OCI-M1 (cell line): ENCODE measurements at regions not wholly inside any gene's neighbourhood (a gene's known extent, or its start where the extent isn't known, plus 50 kb on each side); places are given as distances from the start of the nearest gene placed in this dataset.
A peak's percentile ranks its signal among the peaks of the same experiment; 100 is the strongest.

Experiments used
- DNase-seq: peaks from one replicate; lab custom pipeline; 2025; lab: John Stamatoyannopoulos, UW

DNA sequence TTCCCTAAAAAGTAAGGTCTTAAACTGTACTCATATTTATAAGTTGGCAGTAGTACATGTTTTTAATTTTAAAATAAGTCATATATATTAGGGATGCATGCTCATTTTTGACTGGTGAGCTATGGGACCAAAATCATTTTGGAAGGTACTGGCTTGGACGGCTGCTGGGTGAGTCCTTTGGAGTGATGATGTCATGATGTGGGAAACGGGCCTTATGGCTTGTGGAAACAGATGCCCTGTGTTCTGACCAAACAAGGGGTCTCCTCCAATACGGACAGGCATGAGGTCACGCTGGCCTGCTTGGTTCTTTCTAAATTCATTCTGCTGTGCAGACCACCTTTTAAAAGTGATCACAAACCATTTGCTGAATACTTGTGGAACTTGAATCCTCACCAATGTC, 109.2 kb upstream of the MGAT5 start:
- no peak for DNase-seq

DNA sequence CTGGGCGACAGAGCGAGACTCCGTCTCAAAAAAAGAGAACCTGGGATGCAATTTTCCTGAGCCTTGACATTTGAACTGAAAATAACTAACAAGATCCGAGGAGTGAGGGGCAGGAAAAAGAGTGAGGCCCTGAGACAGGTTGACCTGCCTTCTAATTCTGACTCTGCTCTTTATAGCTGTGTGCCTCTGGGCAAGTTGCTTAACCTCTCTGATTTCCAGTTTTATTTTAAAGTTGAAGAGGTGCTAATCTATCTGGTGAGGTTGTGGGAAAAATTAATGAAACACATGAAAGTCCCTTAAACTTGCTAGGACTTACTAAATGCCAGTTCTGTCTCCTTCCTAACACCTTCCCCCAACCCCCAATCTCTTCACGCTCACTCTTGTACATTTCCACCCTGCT, 108.4 kb upstream of the MGAT5 start:
- DNase-seq = no peak

GRCh38 chr2:134146161-134146560, 107.7 kb upstream of the MGAT5 start:
- DNase-seq = no peak

DNA sequence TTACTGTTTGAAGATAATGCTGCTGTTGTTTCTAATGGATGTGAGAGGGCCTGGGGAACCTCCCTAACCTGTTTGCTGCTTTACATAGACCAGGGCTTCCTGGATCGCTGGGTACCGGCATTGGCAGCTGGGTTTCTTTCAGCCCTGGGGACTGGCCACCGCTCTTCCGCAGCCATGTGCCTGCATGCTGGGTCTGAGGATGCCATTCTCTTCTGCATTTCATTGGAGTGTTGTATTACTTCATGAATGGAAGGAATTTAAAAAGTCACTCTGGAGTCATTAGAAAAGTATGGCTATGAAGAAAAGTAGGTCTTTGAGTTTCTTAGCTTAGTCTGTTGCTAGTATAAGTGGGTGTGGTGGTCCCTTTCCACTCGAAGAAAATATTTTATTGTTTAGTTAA, 107.3 kb upstream of the MGAT5 start:
- DNase-seq = no peak

DNA sequence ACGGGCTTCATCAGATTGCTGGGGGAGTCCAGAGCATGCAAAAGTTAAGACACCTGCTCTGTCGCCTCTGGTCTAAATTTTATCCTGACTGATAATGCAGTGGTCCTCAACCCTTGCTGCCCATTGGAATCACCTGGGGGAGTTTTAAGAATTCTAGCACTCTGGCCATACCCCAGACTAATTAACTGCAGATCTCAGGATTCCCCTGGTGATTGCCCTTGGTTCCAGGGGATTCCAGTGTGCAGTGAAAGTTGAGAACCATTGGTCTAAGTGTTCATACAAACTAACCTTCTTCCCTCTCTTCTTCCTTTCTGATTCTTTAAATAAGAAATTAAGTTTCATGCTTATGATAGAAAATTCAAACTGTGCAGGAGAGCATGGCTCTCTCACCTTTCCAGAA, 105.7 kb upstream of the MGAT5 start:
- DNase-seq = no peak

- DNase-seq = peak; percentile 89
Observed at GRCh38 chr2:134148843-134149472, 104.9 kb upstream of the MGAT5 start.

- peak; percentile 48 for DNase-seq
Observed at GRCh38 chr2:134149904-134150303, 104.0 kb upstream of the MGAT5 start.

DNA sequence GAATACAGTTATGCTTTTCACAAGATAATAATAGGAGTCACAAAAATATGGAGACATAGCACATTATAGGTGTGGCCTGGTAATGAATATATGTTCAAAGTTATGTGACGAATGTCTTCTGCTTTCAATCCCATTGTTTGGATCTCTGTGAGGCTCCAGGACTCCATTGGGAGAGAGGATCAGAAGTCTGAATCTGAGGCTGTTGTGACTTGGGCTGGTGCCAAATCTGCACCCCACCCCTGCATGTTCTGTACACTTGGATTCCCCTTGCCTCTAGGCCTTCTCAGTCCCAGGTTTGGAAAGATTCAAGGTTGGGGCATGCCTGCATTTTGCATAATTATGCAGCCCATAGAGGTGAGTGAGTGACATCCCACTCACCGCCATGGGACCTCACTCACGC, 103.1 kb upstream of the MGAT5 start:
- no peak for DNase-seq

- DNase-seq = no peak
Observed at GRCh38 chr2:134152045-134153010, 101.5 kb upstream of the MGAT5 start.

DNA sequence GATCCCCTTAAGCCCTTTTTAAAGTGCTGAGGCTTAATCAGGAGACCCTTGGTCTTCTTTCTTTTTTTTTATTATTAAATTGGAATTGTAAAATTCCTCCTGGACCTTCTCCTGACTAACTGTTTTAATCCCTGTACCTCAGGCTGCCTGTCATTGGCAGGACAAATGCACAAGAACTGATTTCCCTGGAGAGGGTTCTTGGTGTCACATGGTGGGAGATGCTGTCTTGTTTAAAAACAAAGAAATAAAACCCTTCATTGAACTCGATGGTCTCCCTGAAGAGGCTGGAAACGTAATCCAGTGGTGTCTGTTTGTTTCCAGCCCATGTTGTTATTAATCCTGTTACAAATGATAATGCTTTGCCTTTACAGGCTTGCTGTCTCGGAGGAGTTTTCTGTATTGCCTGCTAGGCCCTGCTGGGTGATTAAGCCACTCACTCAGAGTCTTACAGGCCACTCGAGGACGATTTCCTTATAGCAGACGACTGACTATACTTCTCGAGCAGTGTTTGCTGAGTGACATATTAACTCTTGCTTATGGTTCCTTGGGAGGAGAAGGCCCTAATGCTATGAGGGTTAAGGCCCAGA, 100.5 kb upstream of the MGAT5 start:
- DNase-seq = no peak

DNA sequence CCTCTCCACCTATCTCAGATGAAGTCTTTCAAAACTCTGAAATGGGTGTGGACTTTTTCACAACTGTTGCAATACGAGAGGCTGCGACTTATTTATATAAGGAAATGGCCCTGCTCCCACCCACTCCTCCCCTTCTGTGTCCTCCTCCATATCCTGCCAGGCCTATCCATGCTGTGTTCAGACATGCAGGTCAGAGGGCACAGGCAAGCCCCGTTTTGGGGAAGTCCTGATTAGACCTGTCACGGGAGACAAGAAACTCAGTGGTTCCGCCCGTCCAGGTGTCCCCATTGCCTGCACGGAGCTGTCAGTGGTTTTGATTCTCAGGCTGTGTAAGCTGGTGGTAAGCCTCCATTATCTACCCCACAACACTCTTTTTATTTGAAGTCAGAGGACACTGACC, 99.6 kb upstream of the MGAT5 start:
- peak; percentile 12 for DNase-seq

DNA sequence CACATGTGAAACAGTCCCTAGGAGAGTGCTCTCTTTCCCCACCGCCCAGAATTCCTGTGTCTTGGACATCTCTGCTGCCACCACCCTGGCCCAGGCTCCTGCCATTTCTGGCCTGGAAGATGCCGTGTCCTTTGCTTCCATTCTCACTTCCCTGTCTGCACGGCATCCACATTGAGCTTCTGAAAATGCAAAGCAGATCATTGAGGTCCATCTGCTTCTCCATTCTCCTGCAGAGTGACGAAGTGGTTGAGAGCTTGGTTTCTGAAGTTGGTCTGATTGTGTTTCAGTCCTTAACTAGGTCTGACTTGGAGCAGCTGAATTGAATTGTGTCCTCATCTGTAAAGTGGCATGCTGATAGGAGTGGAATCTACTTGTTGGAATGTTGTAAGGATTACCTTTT, 98.7 kb upstream of the MGAT5 start:
- DNase-seq = no peak

GRCh38 chr2:134158295-134158694, 95.6 kb upstream of the MGAT5 start:
- no peak for DNase-seq

DNA sequence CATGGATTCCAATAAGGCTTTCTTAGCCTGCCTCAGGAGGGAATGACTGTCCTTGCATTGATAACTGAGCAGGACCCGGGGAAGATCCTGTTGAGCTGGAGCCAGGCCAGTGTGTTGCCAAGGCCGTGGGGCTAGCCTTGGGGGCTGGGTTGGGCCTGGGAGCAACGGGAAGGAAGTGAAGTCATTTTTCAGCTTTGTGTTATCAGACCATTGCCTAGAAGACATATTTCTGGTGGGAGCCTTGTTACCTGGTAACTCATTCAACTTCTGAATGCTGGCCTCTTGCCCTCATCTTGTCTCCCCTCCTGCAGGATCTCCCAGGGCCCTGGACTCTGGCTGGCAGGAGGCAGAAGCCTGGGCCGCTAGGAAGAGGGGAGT, 92.7 kb upstream of the MGAT5 start:
- DNase-seq = peak; percentile 79

DNA sequence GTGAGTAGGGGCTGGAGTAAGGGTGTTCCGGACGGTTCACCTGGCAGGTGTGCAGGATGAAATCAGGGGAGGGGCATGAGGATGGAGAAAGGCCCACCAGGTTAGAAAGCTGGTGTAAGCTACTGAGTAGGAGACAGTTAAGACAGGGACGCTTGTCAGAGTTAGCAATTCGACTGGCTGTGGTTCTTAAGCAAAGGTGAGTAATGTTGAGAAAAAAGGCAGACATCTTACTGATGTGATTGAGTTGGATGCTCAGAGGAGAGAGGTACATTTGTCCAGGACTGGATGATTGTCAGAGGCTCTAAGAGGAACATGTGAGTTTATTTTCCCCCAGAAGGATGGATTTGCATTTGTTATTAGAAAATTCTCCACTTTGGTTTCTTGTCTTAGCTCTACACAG, 90.5 kb upstream of the MGAT5 start:
- no peak for DNase-seq

GRCh38 chr2:134164306-134164705, 89.6 kb upstream of the MGAT5 start:
- no peak for DNase-seq

DNA sequence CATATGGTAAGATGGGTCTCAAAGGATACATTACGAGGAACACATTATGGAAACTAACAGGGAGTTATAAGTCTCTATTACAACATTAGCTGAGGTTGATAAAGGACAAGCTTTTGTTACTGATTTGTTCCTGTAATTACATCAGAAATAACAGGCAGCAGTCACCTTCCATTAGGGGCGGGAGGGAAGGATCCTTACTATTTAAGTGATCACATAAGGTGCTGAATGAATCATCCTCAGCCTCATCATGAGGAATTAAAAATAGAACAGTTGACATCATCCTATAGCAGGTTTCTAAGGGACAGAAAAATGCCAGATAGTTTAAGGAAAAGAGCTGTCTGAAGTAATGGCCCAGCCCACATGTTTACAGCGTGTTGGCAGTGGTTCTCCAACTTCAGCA, 86.9 kb upstream of the MGAT5 start:
- DNase-seq = peak; percentile 31

DNA sequence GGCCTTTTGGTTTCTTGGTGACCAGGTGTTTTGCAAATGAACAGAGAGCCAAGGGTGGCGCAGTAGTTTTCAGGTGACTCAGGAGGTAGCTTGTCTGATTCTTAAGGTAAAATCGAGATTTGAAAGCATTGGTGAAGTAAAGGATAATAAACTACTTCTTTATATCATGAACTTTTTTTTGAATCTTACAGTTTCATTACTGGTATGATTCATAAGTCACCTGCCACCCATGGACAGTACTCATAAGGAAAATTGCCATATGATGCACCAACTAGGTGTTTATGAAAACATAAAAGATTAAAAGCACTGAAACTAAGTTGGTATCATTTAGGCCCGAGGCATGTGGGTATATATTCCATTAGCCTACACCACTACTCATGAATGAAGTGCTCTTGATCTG, 84.1 kb upstream of the MGAT5 start:
- DNase-seq = no peak

GRCh38 chr2:134170294-134170693, 83.6 kb upstream of the MGAT5 start:
- no peak for DNase-seq

GRCh38 chr2:134170700-134171099, 83.2 kb upstream of the MGAT5 start:
- no peak for DNase-seq

- DNase-seq = no peak
Observed at GRCh38 chr2:134173338-134174016, 80.4 kb upstream of the MGAT5 start.

GRCh38 chr2:134174711-134175110, 79.2 kb upstream of the MGAT5 start:
- no peak for DNase-seq

- DNase-seq = no peak
Observed at GRCh38 chr2:134175834-134176233, 78.0 kb upstream of the MGAT5 start.
